Chondrocyte (in vitro differentiated cells): ENCODE measurements at regions not wholly inside any gene's neighbourhood (a gene's known extent, or its start where the extent isn't known, plus 50 kb on each side); places are given as distances from the start of the nearest gene placed in this dataset.

Experiments used
- DNase-seq: peaks from one replicate; pipeline ENCODE4 v3.0.0; 2021; ENCODE audit warnings: mixed read lengths, low spot score
- H3K27ac Mint-ChIP-seq: one replicate; pipeline ENCODE4 v1.8.0; 2021; ENCODE audit warnings: mild to moderate bottlenecking, moderate library complexity, mixed read lengths; ENCODE audit not compliant: unreplicated experiment
- H3K27me3 Mint-ChIP-seq: 2 replicates; pipeline ENCODE4 v1.8.0; 2021; ENCODE audit warnings: low read depth, mixed read lengths
- H3K36me3 Mint-ChIP-seq: 2 replicates; pipeline ENCODE4 v1.8.0; 2021; ENCODE audit warnings: low read depth, mixed read lengths
- H3K4me1 Mint-ChIP-seq: 2 replicates; pipeline ENCODE4 v1.8.0; 2021; ENCODE audit warnings: low read depth, mild to moderate bottlenecking, mixed read lengths
- H3K4me3 Mint-ChIP-seq: one replicate; pipeline ENCODE4 v1.8.0; 2021; ENCODE audit warnings: mild to moderate bottlenecking, moderate library complexity, mixed read lengths; ENCODE audit not compliant: unreplicated experiment
- H3K9me3 Mint-ChIP-seq: 2 replicates; pipeline ENCODE4 v1.8.0; 2021; ENCODE audit warnings: low read depth, mixed read lengths
- CTCF ChIP-seq: fragments of 200-600 bp; sonication (generic); IDR thresholded peaks from 2 replicates; pipeline ENCODE4 v1.5.0; 2021; ENCODE audit warnings: antibody characterized with exemption, mild to moderate bottlenecking, moderate library complexity

- peaks cover 2% of the 10 kb centered on the region for H3K27me3 Mint-ChIP-seq
- no peak overlapping the region for H3K27ac Mint-ChIP-seq
- no peaks in the 10 kb centered on the region for H3K36me3 Mint-ChIP-seq
- H3K4me1 Mint-ChIP-seq: no peaks in the 10 kb centered on the region
- TF ChIP-seq CTCF: no peak
- no peak for DNase-seq
- H3K9me3 Mint-ChIP-seq: peaks cover 3% of the 10 kb centered on the region
- H3K4me3 Mint-ChIP-seq: no peak overlapping the region
Observed at GRCh38 chr20:12037521-12037920, 119.8 kb downstream of the BTBD3 start.

- H3K36me3 Mint-ChIP-seq: no peaks in the 10 kb centered on the region
- no peak for TF ChIP-seq CTCF
- H3K4me3 Mint-ChIP-seq: no peak overlapping the region
- no peak overlapping the region for H3K27ac Mint-ChIP-seq
- no peak for DNase-seq
- no peaks in the 10 kb centered on the region for H3K4me1 Mint-ChIP-seq
- H3K27me3 Mint-ChIP-seq: no peaks in the 10 kb centered on the region
- H3K9me3 Mint-ChIP-seq: peaks cover 3% of the 10 kb centered on the region
Observed at GRCh38 chr20:12040261-12040660, 122.6 kb downstream of the BTBD3 start.

GRCh38 chr20:12044969-12045368 lies 127.3 kb downstream of the BTBD3 start:
- no peaks in the 10 kb centered on the region for H3K27me3 Mint-ChIP-seq
- no peaks in the 10 kb centered on the region for H3K36me3 Mint-ChIP-seq
- no peak overlapping the region for H3K4me3 Mint-ChIP-seq
- H3K27ac Mint-ChIP-seq: no peak overlapping the region
- no peak for TF ChIP-seq CTCF
- peaks cover 3% of the 10 kb centered on the region for H3K9me3 Mint-ChIP-seq
- no peak for DNase-seq
- H3K4me1 Mint-ChIP-seq: no peaks in the 10 kb centered on the region

GRCh38 chr20:12047838-12048432 lies 130.2 kb downstream of the BTBD3 start:
- Mint-ChIP-seq H3K4me1 (peaks cover 1% of the 10 kb centered on the region), H3K9me3 (no peaks in the 10 kb centered on the region), H3K4me3 (no peak overlapping the region), H3K27ac (no peak overlapping the region), H3K36me3 (no peaks in the 10 kb centered on the region), H3K27me3 (no peaks in the 10 kb centered on the region)
- no peak for TF ChIP-seq CTCF
- DNase-seq: no peak

GRCh38 chr20:12049125-12049524 lies 131.4 kb downstream of the BTBD3 start:
- peaks cover 10% of the 10 kb centered on the region for H3K4me1 Mint-ChIP-seq
- no peaks in the 10 kb centered on the region for H3K36me3 Mint-ChIP-seq
- no peaks in the 10 kb centered on the region for H3K27me3 Mint-ChIP-seq
- H3K9me3 Mint-ChIP-seq: no peaks in the 10 kb centered on the region
- no peak overlapping the region for H3K27ac Mint-ChIP-seq
- DNase-seq: no peak
- no peak overlapping the region for H3K4me3 Mint-ChIP-seq
- no peak for TF ChIP-seq CTCF
